Kidney (tissue), 13 donors: ENCODE measurements at regions not wholly inside any gene's neighbourhood (a gene's known extent, or its start where the extent isn't known, plus 50 kb on each side); places are given as distances from the start of the nearest gene placed in this dataset.

Source experiments
- DNase-seq, 5 donors: peaks; one replicate each; pipeline ENCODE4 v3.0.0-alpha.2; 2013 to 2020
- FAIRE-seq: peaks from 2 replicates; lab custom pipeline; 2012; peaks lifted over from hg19 to GRCh38; lab: Jason Lieb, UNC
- H3K27ac ChIP-seq, 2 donors: one replicate each; pipeline ENCODE4 v1.7.0; 2013; ENCODE audit warnings: low read depth in 2 of 2, low read length in 2 of 2, inconsistent platforms in 1 of 2
- H3K27me3 ChIP-seq: one replicate; pipeline ENCODE4 v1.7.1; 2013; ENCODE audit warnings: low read length, inconsistent platforms; ENCODE audit not compliant: control insufficient read depth, insufficient read depth
- H3K36me3 ChIP-seq, 3 donors: one replicate each; pipeline versions ENCODE4 v1.7.0 to v1.7.1; 2013; ENCODE audit warnings: low read length in 3 of 3, control low read depth in 1 of 3, inconsistent platforms in 1 of 3; ENCODE audit not compliant: insufficient read depth in 3 of 3, control insufficient read depth in 2 of 3
- H3K4me1 ChIP-seq, 3 donors: one replicate each; pipeline versions ENCODE4 v1.7.0 to v1.7.1; 2013; ENCODE audit warnings: low read length in 3 of 3, inconsistent platforms in 1 of 3, low read depth in 1 of 3; ENCODE audit not compliant: control insufficient read depth in 2 of 3, insufficient read depth in 2 of 3
- H3K4me3 ChIP-seq, 3 donors: one replicate each; pipeline versions ENCODE4 v1.7.0 to v1.8.1; 2013; ENCODE audit warnings: low read length in 3 of 3, control low read depth in 1 of 3, inconsistent platforms in 1 of 3
- H3K9ac ChIP-seq, 3 donors: one replicate each; pipeline versions ENCODE4 v1.7.0 to v1.7.1; 2013; ENCODE audit warnings: low read length in 3 of 3, control low read depth in 1 of 3, inconsistent platforms in 1 of 3
- H3K9me3 ChIP-seq, 3 donors: one replicate each; pipeline versions ENCODE4 v1.7.0 to v1.7.1; 2013; ENCODE audit warnings: low read length in 3 of 3, control low read depth in 1 of 3, inconsistent platforms in 1 of 3; ENCODE audit not compliant: control insufficient read depth in 2 of 3, insufficient read depth in 1 of 3
- CTCF ChIP-seq: IDR thresholded peaks from 3 replicates; pipeline ENCODE4 v1.5.1; 2012; ENCODE audit warnings: mild to moderate bottlenecking, moderate library complexity, borderline replicate concordance; ENCODE audit not compliant: insufficient read depth; ENCODE audit errors: extremely low read depth
- intact Hi-C: fragments of 100-400 bp; cut with DNase I; formaldehyde crosslinking; loops from one replicate; pipeline ENCODE4 v1.11.1; 2022
- donor health status: control.
- donor health status: control.
- donor health status: control.
- donor health status: control.
- donor health status: control.
- donor health status: DM: yes; HTN: yes; CAD: no.
- donor health status: Normal renal cell carcinoma (clear cell type).

GRCh38 chr16:80226499-80226898 is 314.3 kb upstream of the DYNLRB2 start:
- no peaks in the 10 kb centered on the region for H3K27me3 ChIP-seq
- H3K4me3 ChIP-seq = no peak overlapping the region
- FAIRE-seq (no peak), DNase-seq (no peak)
- no peaks in the 10 kb centered on the region for H3K36me3 ChIP-seq
- peaks cover 0 to 8% (median 0%) of the 10 kb centered on the region in 3 donors for H3K9me3 ChIP-seq
- H3K4me1 ChIP-seq = no peaks in the 10 kb centered on the region
- H3K27ac ChIP-seq = no peak overlapping the region
- TF ChIP-seq CTCF = no peak
- no peak overlapping the region for H3K9ac ChIP-seq
- intact Hi-C loops = no loop called here

GRCh38 chr16:80210787-80211186 is 330.0 kb upstream of the DYNLRB2 start:
- Histone ChIP-seq H3K27me3 (no peaks in the 10 kb centered on the region), H3K9me3 (no peaks in the 10 kb centered on the region), H3K36me3 (no peaks in the 10 kb centered on the region), H3K4me3 (no peak overlapping the region), H3K9ac (no peak overlapping the region), H3K4me1 (no peaks in the 10 kb centered on the region), H3K27ac (no peak overlapping the region)
- DNase-seq (no peak), FAIRE-seq (no peak)
- no peak for TF ChIP-seq CTCF
- intact Hi-C loops = no loop called here

- Histone ChIP-seq H3K9ac (no peak overlapping the region), H3K4me3 (no peak overlapping the region), H3K4me1 (no peaks in the 10 kb centered on the region), H3K27me3 (no peaks in the 10 kb centered on the region), H3K9me3 (no peaks in the 10 kb centered on the region), H3K36me3 (no peaks in the 10 kb centered on the region), H3K27ac (no peak overlapping the region)
- intact Hi-C loops = no loop called here
- no peak for DNase-seq
- no peak for TF ChIP-seq CTCF
- FAIRE-seq = no peak
These were observed 332.1 kb upstream of the DYNLRB2 start for GRCh38 chr16:80208743-80209142.

GRCh38 chr16:80208015-80208414 is 332.8 kb upstream of the DYNLRB2 start:
- FAIRE-seq = no peak
- intact Hi-C loops = no loop called here

More at GRCh38 chr16:80208015-80208414, 332.8 kb upstream of the DYNLRB2 start:
- no peak overlapping the region for H3K9ac ChIP-seq
- H3K36me3 ChIP-seq = no peaks in the 10 kb centered on the region
- no peak overlapping the region for H3K27ac ChIP-seq
- DNase-seq = no peak
- no peak overlapping the region for H3K4me3 ChIP-seq
- no peaks in the 10 kb centered on the region for H3K9me3 ChIP-seq
- TF ChIP-seq CTCF = no peak
- no peaks in the 10 kb centered on the region for H3K4me1 ChIP-seq
- no peaks in the 10 kb centered on the region for H3K27me3 ChIP-seq
